ENCODE measurements at regions not wholly inside any gene's neighbourhood (a gene's known extent, or its start where the extent isn't known, plus 50 kb on each side); places are given as distances from the start of the nearest gene placed in this dataset.

- no peak for TF ChIP-seq CTCF (IDR thresholded peaks at IDR 0.05)
- no peak for TF ChIP-seq POLR2A (IDR thresholded peaks at IDR 0.05)
These were observed 138.2 kb upstream of the VSTM2B start for GRCh38 chr19:29387586-29387985.
